DND-41 (cell line): ENCODE measurements at regions not wholly inside any gene's neighbourhood (a gene's known extent, or its start where the extent isn't known, plus 50 kb on each side); places are given as distances from the start of the nearest gene placed in this dataset.

Experiments
- ATAC-seq: fragments of 200-7000 bp; cut with Tn5 transposase; 3 replicates; pipeline ENCODE4 v1.9.1; 2021; ENCODE audit warnings: low read depth; ENCODE audit not compliant: insufficient read depth
- DNase-seq: peaks from one replicate; pipeline ENCODE4 v3.0.0-alpha.2; 2020
- H2AFZ ChIP-seq: 2 replicates; pipeline ENCODE4 v1.6.0; 2012; ENCODE audit warnings: low read depth, low read length
- H3K27ac ChIP-seq: 2 replicates; pipeline ENCODE4 v1.5.1; 2012; ENCODE audit warnings: low read length, inconsistent platforms
- H3K27me3 ChIP-seq: fragments of 200-600 bp; sonication (generic); 2 replicates; pipeline ENCODE4 v1.6.0; 2012; ENCODE audit warnings: low read length, mild to moderate bottlenecking, inconsistent platforms; ENCODE audit not compliant: insufficient read depth, poor library complexity
- H3K36me3 ChIP-seq: 2 replicates; pipeline ENCODE4 v1.5.1; 2012; ENCODE audit warnings: low read length, inconsistent platforms; ENCODE audit not compliant: insufficient read depth
- H3K4me1 ChIP-seq: 2 replicates; pipeline ENCODE4 v1.5.1; 2012; ENCODE audit warnings: mild to moderate bottlenecking, low read length; ENCODE audit not compliant: insufficient read depth
- H3K4me2 ChIP-seq: 2 replicates; pipeline ENCODE4 v1.6.0; 2012; ENCODE audit warnings: mild to moderate bottlenecking, moderate library complexity, low read length, inconsistent platforms; ENCODE audit not compliant: insufficient read depth
- H3K4me3 ChIP-seq, 2 experiments: fragments of 200-600 bp in 1 of 2; shearing (Covaris generic) in 1 of 2; 2 replicates each; pipeline ENCODE4 v1.5.1; 2012 to 2016; ENCODE audit warnings: inconsistent platforms in 2 of 2, low read length in 2 of 2, mild to moderate bottlenecking in 2 of 2, low read depth in 1 of 2, moderate library complexity in 1 of 2
- H3K79me2 ChIP-seq: 2 replicates; pipeline ENCODE4 v1.6.0; 2012; ENCODE audit warnings: low read length, inconsistent platforms; ENCODE audit not compliant: insufficient read depth
- H3K9ac ChIP-seq: 2 replicates; pipeline ENCODE4 v1.6.0; 2012; ENCODE audit warnings: low read depth, mild to moderate bottlenecking, inconsistent platforms, low read length, moderate library complexity
- H3K9me3 ChIP-seq: 2 replicates; pipeline ENCODE4 v1.5.1; 2012; ENCODE audit warnings: low read length, moderate library complexity, mild to moderate bottlenecking, inconsistent platforms; ENCODE audit not compliant: insufficient read depth, severe bottlenecking
- H4K20me1 ChIP-seq: 2 replicates; pipeline ENCODE4 v1.6.0; 2012; ENCODE audit warnings: low read length; ENCODE audit not compliant: insufficient read depth
- CTCF ChIP-seq: IDR thresholded peaks from 2 replicates; pipeline ENCODE4 v1.5.1; 2012; ENCODE audit warnings: borderline replicate concordance, low read length, moderate library complexity, mild to moderate bottlenecking; ENCODE audit not compliant: poor library complexity, severe bottlenecking; ENCODE audit errors: extremely low read depth
- EZH2 ChIP-seq: IDR thresholded peaks from 3 replicates; pipeline ENCODE4 v1.6.1; 2012; ENCODE audit warnings: borderline replicate concordance, low read depth, mild to moderate bottlenecking, moderate library complexity, low read length, inconsistent platforms; ENCODE audit not compliant: severe bottlenecking

GRCh38 chr6:16064671-16065072 lies 64.2 kb upstream of the MYLIP start:
- no peak overlapping the region for H3K27ac ChIP-seq
- no peaks in the 10 kb centered on the region for H3K9me3 ChIP-seq
- H3K36me3 ChIP-seq: no peaks in the 10 kb centered on the region
- no peaks in the 10 kb centered on the region for H3K4me1 ChIP-seq
- H3K4me3 ChIP-seq: no peak overlapping the region
- DNase-seq: no peak
- no peak for TF ChIP-seq CTCF
- no peak for TF ChIP-seq EZH2
- no peak overlapping the region for H2AFZ ChIP-seq
- no peak for ATAC-seq
- H3K79me2 ChIP-seq: no peaks in the 10 kb centered on the region
- no peak overlapping the region for H3K9ac ChIP-seq
- H4K20me1 ChIP-seq: no peaks in the 10 kb centered on the region
- H3K4me2 ChIP-seq: no peak overlapping the region
- H3K27me3 ChIP-seq: no peaks in the 10 kb centered on the region

GRCh38 chr6:16063580-16063979 lies 65.3 kb upstream of the MYLIP start:
- Histone ChIP-seq H3K36me3 (no peaks in the 10 kb centered on the region), H3K9me3 (no peaks in the 10 kb centered on the region), H3K4me2 (no peak overlapping the region), H3K79me2 (no peaks in the 10 kb centered on the region), H3K4me3 (no peak overlapping the region), H3K27ac (no peak overlapping the region), H3K27me3 (no peaks in the 10 kb centered on the region), H3K9ac (no peak overlapping the region), H4K20me1 (no peaks in the 10 kb centered on the region), H3K4me1 (no peaks in the 10 kb centered on the region), H2AFZ (no peak overlapping the region)
- no peak for DNase-seq
- TF ChIP-seq EZH2 (no peak), CTCF (no peak)
- no peak for ATAC-seq

GRCh38 chr6:16061818-16062217 lies 67.1 kb upstream of the MYLIP start:
- DNase-seq: no peak
- Histone ChIP-seq H3K4me3 (no peak overlapping the region), H2AFZ (no peak overlapping the region), H3K27ac (no peak overlapping the region), H3K27me3 (no peaks in the 10 kb centered on the region), H3K9ac (no peak overlapping the region), H3K79me2 (no peaks in the 10 kb centered on the region), H4K20me1 (no peaks in the 10 kb centered on the region), H3K4me2 (no peak overlapping the region), H3K36me3 (no peaks in the 10 kb centered on the region), H3K9me3 (no peaks in the 10 kb centered on the region), H3K4me1 (no peaks in the 10 kb centered on the region)
- no peak for ATAC-seq
- TF ChIP-seq EZH2: no peak
- no peak for TF ChIP-seq CTCF

- no peak overlapping the region for H3K4me2 ChIP-seq
- no peaks in the 10 kb centered on the region for H3K4me1 ChIP-seq
- no peak overlapping the region for H3K9ac ChIP-seq
- H3K27ac ChIP-seq: no peak overlapping the region
- H3K36me3 ChIP-seq: no peaks in the 10 kb centered on the region
- ATAC-seq: no peak
- DNase-seq: no peak
- no peaks in the 10 kb centered on the region for H4K20me1 ChIP-seq
- H3K9me3 ChIP-seq: no peaks in the 10 kb centered on the region
- no peaks in the 10 kb centered on the region for H3K27me3 ChIP-seq
- H3K4me3 ChIP-seq: no peak overlapping the region
- H3K79me2 ChIP-seq: no peaks in the 10 kb centered on the region
- H2AFZ ChIP-seq: no peak overlapping the region
- TF ChIP-seq CTCF (no peak), EZH2 (no peak)
Measured at GRCh38 chr6:16060039-16060438, 68.8 kb upstream of the MYLIP start.
